Heart right ventricle (tissue), 16 donors: ENCODE measurements at regions not wholly inside any gene's neighbourhood (a gene's known extent, or its start where the extent isn't known, plus 50 kb on each side); places are given as distances from the start of the nearest gene placed in this dataset.
A peak's percentile ranks its signal among the peaks of the same experiment; 100 is the strongest.

ENCODE experiments used
- ATAC-seq, 8 donors: fragments of 200-7000 bp; cut with Tn5 transposase; one replicate each; pipeline ENCODE4 v1.9.1; 2020; ENCODE audit warnings: mild to moderate bottlenecking in 8 of 8, moderate library complexity in 8 of 8, moderate number of reproducible peaks in 1 of 8
- DNase-seq, 2 donors: peaks; one replicate each; pipeline ENCODE4 v3.0.0-alpha.2; 2020
- H3K27ac ChIP-seq, 10 donors: fragments of 200-600 bp; sonication (generic) in 2 of 10; one replicate each; pipeline versions ENCODE4 v1.5.0 to v1.8.0; 2020 to 2022; ENCODE audit warnings: mild to moderate bottlenecking in 3 of 10
- H3K27me3 ChIP-seq, 7 donors: fragments of 200-600 bp; one replicate each; pipeline ENCODE4 v1.8.0; 2021 to 2022; ENCODE audit warnings: mild to moderate bottlenecking in 2 of 7
- H3K36me3 ChIP-seq, 9 donors: fragments of 200-600 bp; sonication (generic) in 1 of 9; one replicate each; pipeline versions ENCODE4 v1.5.0 to v1.8.0; 2020 to 2022; ENCODE audit warnings: mild to moderate bottlenecking in 2 of 9
- H3K4me1 ChIP-seq, 9 donors: fragments of 200-600 bp; sonication (generic) in 1 of 9; one replicate each; pipeline versions ENCODE4 v1.5.0 to v1.8.0; 2020 to 2022; ENCODE audit warnings: mild to moderate bottlenecking in 4 of 9
- H3K4me3 ChIP-seq, 10 donors: fragments of 200-600 bp; sonication (generic) in 2 of 10; one replicate each; pipeline versions ENCODE4 v1.5.0 to v1.8.0; 2020 to 2022; ENCODE audit warnings: mild to moderate bottlenecking in 7 of 10, moderate library complexity in 2 of 10
- H3K9me3 ChIP-seq, 11 donors: fragments of 200-600 bp in 10 of 11; sonication (generic) in 2 of 11; one replicate each; pipeline versions ENCODE4 v1.5.0 to v1.8.0; 2013 to 2022; ENCODE audit warnings: mild to moderate bottlenecking in 2 of 11, control low read depth in 1 of 11, moderate library complexity in 1 of 11
- CTCF ChIP-seq, 9 donors: fragments of 200-600 bp; sonication (generic) in 2 of 9; IDR thresholded peaks; one replicate each; pipeline versions ENCODE4 v1.5.0 to v1.8.0; 2021 to 2022; ENCODE audit warnings: antibody characterized with exemption in 9 of 9, mild to moderate bottlenecking in 5 of 9, moderate library complexity in 1 of 9
- WGBS, 2 donors: extraction: QIAGEN DNeasy Blood & Tissue Kit; methylation state at CpG; one replicate each; pipeline ENCODE4 v1.1.7; 2013; ENCODE audit warnings: inconsistent platforms in 1 of 2; 5-methylcytosine and 5-hydroxymethylcytosine counted together
- intact Hi-C, 10 donors: fragments of 100-400 bp; cut with DNase I; formaldehyde crosslinking; loops; one replicate each; pipeline versions ENCODE4 v1.11.1 to v1.14.2; 2022
- donor health status: Arrhythmogenic right ventricular cardiomyopathy.
- donor health status: ischemic (EF 13 %, LVEDD 7.1; RV severe dilation, severe dysfunction).
- donor health status: healthy with polysubstance abuse.
- donor health status: DM: no; HTN: yes; CAD: no.
- donor health status: DM: no; HTN: no; CAD: no.
- donor health status: ischemic (EF 25% LVEDD 6.9; RV normal size, moderate dysfunction).
- donor health status: ischemic (EF 25% LVEDD 5.7; RV mildly dilated, moderate dysfunction).
- donor health status: healthy.
- donor health status: DM: yes; HTN: yes; CAD: no.
- donor health status: Ischemic cardiomyopathy.
- donor health status: ischemic (EF 35%, LVEDD 5.7; RV mildly dilated, moderate dysfunction).
- donor health status: nonischemic (EF 11% LVEDD 7.7; RV severe dilation, severe dysfunction).
- donor health status: DM: yes; HTN: yes; CAD: no.
- donor health status: PGD.
- donor health status: ischemic (EF 29% LVEDD 5.4; RV normal size, mild dysfunction).
- donor health status: nonischemic (EF 23%, LVEDD 6.1; RV moderate dilation, normal function).

- Histone ChIP-seq H3K4me3 (peak overlapping the region in 1 of 10 donors; percentile 22), H3K4me1 (peaks cover 0 to 19% (median 0%) of the 10 kb centered on the region in 9 donors), H3K36me3 (no peaks in the 10 kb centered on the region), H3K27ac (peak overlapping the region in 1 of 10 donors; percentile 79), H3K27me3 (no peaks in the 10 kb centered on the region), H3K9me3 (no peaks in the 10 kb centered on the region)
- no peak for TF ChIP-seq CTCF (IDR thresholded peaks at IDR 0.05)
- 65 to 72% methylated on average over 3 of the region's 3 CpGs for WGBS, 2 donors
- intact Hi-C loops: no loop called here
- no peak for DNase-seq
- ATAC-seq: peak in 1 of 8 donors; percentile 55
Measured at GRCh38 chr12:61870658-61871484, 389.3 kb upstream of the USP15 start.

GRCh38 chr12:61871485-61871810 lies 388.8 kb upstream of the USP15 start:
- peak overlapping the region in 1 of 10 donors; percentile 22 for H3K4me3 ChIP-seq
- ATAC-seq: no peak
- no peak for TF ChIP-seq CTCF (IDR thresholded peaks at IDR 0.05)
- no peaks in the 10 kb centered on the region for H3K9me3 ChIP-seq
- DNase-seq: no peak
- H3K27me3 ChIP-seq: no peaks in the 10 kb centered on the region
- peak overlapping the region in 1 of 10 donors; percentile 79 for H3K27ac ChIP-seq
- H3K36me3 ChIP-seq: no peaks in the 10 kb centered on the region
- WGBS, 2 donors: 68 to 71% methylated on average over 5 of the region's 5 CpGs
- H3K4me1 ChIP-seq: peaks cover 0 to 19% (median 0%) of the 10 kb centered on the region in 9 donors
- intact Hi-C loops: no loop called here

- no peaks in the 10 kb centered on the region for H3K4me1 ChIP-seq
- H3K27me3 ChIP-seq: no peaks in the 10 kb centered on the region
- no peak for DNase-seq
- TF ChIP-seq CTCF (IDR thresholded peaks at IDR 0.05): no peak
- no peak for ATAC-seq
- no peaks in the 10 kb centered on the region for H3K36me3 ChIP-seq
- H3K9me3 ChIP-seq: no peaks in the 10 kb centered on the region
- WGBS, 2 donors: 85 to 88% methylated on average over 9 of the region's 9 CpGs
- H3K4me3 ChIP-seq: no peak overlapping the region
- H3K27ac ChIP-seq: no peak overlapping the region
- intact Hi-C loops: loop anchor here in 1 of 10 donors (2.0 kb wide), 1 partner anchor 34 kb away; no protein-coding TSS in a partner anchor
Measured at GRCh38 chr12:61879229-61879628, 381.0 kb upstream of the USP15 start.

- WGBS, 2 donors: 75 to 84% methylated on average over 7 of the region's 7 CpGs
- Histone ChIP-seq H3K4me1 (no peaks in the 10 kb centered on the region), H3K36me3 (no peaks in the 10 kb centered on the region), H3K27me3 (no peaks in the 10 kb centered on the region), H3K9me3 (no peaks in the 10 kb centered on the region), H3K27ac (no peak overlapping the region), H3K4me3 (no peak overlapping the region)
- no peak for TF ChIP-seq CTCF (IDR thresholded peaks at IDR 0.05)
- DNase-seq (no peak), ATAC-seq (no peak)
- intact Hi-C loops: no loop called here
Measured at GRCh38 chr12:61880186-61880585, 380.0 kb upstream of the USP15 start.
